ENCODE measurements at regions not wholly inside any gene's neighbourhood (a gene's known extent, or its start where the extent isn't known, plus 50 kb on each side); places are given as distances from the start of the nearest gene placed in this dataset.

DNA sequence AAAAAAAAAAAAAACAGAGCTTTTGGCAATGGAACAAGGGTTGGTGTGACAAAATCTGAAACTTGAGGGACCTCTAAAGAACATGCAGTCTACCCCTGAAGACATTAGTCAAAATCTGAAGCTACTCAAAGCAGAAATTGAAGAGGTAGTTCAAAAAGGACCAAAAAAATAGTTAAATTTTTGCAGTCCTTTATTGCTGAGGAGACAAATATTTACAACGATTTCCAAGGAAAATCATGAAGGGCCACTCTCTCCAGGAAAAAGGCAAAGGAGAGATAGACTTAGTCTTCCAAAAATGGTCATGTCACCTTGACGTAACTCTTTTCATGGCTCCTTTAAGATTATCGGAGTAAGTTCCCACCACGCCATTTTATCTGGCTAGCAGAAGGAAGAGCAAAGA, 452.0 kb downstream of the XIRP2 start (continued):
- TF ChIP-seq, protein P1, sequence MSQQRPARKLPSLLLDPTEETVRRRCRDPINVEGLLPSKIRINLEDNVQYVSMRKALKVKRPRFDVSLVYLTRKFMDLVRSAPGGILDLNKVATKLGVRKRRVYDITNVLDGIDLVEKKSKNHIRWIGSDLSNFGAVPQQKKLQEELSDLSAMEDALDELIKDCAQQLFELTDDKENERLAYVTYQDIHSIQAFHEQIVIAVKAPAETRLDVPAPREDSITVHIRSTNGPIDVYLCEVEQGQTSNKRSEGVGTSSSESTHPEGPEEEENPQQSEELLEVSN (IDR thresholded peaks at IDR 0.05) = no peak
- TF ChIP-seq, protein P2, sequence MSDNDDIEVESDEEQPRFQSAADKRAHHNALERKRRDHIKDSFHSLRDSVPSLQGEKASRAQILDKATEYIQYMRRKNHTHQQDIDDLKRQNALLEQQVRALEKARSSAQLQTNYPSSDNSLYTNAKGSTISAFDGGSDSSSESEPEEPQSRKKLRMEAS (IDR thresholded peaks at IDR 0.05) = no peak
- TF ChIP-seq POU5F1 (IDR thresholded peaks at IDR 0.05; ENCODE audit: low read depth, low read length) = no peak
